22Rv1 (cell line): ENCODE measurements at regions not wholly inside any gene's neighbourhood (a gene's known extent, or its start where the extent isn't known, plus 50 kb on each side); places are given as distances from the start of the nearest gene placed in this dataset.

Experiments
- CTCF ChIP-seq: fragments of 450-650 bp; IDR thresholded peaks from 2 replicates; pipeline ENCODE4 v1.5.1; 2017; ENCODE audit warnings: mild to moderate bottlenecking
- ZFX ChIP-seq: fragments of 450-650 bp; IDR thresholded peaks from 2 replicates; pipeline ENCODE4 v1.6.1; 2017; ENCODE audit warnings: antibody characterized with exemption, borderline replicate concordance

- no peak for TF ChIP-seq CTCF
- TF ChIP-seq ZFX: no peak
Observed at GRCh38 chr2:17051538-17051937, 385.9 kb upstream of the CYRIA start.
